Activated CD8-positive, alpha-beta memory T cell treated with anti-CD3 and anti-CD28 coated beads, Interleukin-2, amount 50 U/mL, for 48 hours (primary cell): ENCODE measurements at regions not wholly inside any gene's neighbourhood (a gene's known extent, or its start where the extent isn't known, plus 50 kb on each side); places are given as distances from the start of the nearest gene placed in this dataset.

Experiments
- DNase-seq: peaks from one replicate; pipeline ENCODE4 v3.0.0-alpha.2; 2020

GRCh38 chr2:56444339-56444738, 260.5 kb downstream of the CCDC85A start:
- DNase-seq: no peak

GRCh38 chr2:56448403-56449001, 264.7 kb downstream of the CCDC85A start:
- DNase-seq: no peak

- no peak for DNase-seq
Observed at GRCh38 chr2:56449002-56449431, 265.2 kb downstream of the CCDC85A start.

- no peak for DNase-seq
Observed at GRCh38 chr2:56449449-56449860, 265.7 kb downstream of the CCDC85A start.

- no peak for DNase-seq
Observed at GRCh38 chr2:56450047-56450446, 266.3 kb downstream of the CCDC85A start.

GRCh38 chr2:56450772-56451171, 267.0 kb downstream of the CCDC85A start:
- DNase-seq: no peak

GRCh38 chr2:56455642-56456041, 271.9 kb downstream of the CCDC85A start:
- no peak for DNase-seq

- no peak for DNase-seq
Observed at GRCh38 chr2:56456791-56457190, 273.0 kb downstream of the CCDC85A start.

- no peak for DNase-seq
Observed at GRCh38 chr2:56460508-56460907, 276.7 kb downstream of the CCDC85A start.

- DNase-seq: no peak
Observed at GRCh38 chr2:56464066-56464465, 280.3 kb downstream of the CCDC85A start.

- no peak for DNase-seq
Observed at GRCh38 chr2:56464613-56465012, 280.8 kb downstream of the CCDC85A start.

GRCh38 chr2:56465491-56465890, 281.7 kb downstream of the CCDC85A start:
- DNase-seq: no peak

- DNase-seq: no peak
Observed at GRCh38 chr2:56473524-56473923, 289.7 kb downstream of the CCDC85A start.

- no peak for DNase-seq
Observed at GRCh38 chr2:56474412-56475158, 290.8 kb downstream of the CCDC85A start.

- DNase-seq: no peak
Observed at GRCh38 chr2:56475191-56475590, 291.4 kb downstream of the CCDC85A start.

GRCh38 chr2:56476509-56477071, 292.8 kb downstream of the CCDC85A start:
- DNase-seq: no peak

- no peak for DNase-seq
Observed at GRCh38 chr2:56478027-56478426, 294.2 kb downstream of the CCDC85A start.

GRCh38 chr2:56483081-56483480, 299.3 kb downstream of the CCDC85A start:
- DNase-seq: no peak

GRCh38 chr2:56484906-56485305, 301.1 kb downstream of the CCDC85A start:
- DNase-seq: no peak

GRCh38 chr2:56500317-56500716, 316.5 kb downstream of the CCDC85A start:
- no peak for DNase-seq

GRCh38 chr2:56502616-56503015, 318.8 kb downstream of the CCDC85A start:
- DNase-seq: no peak

- no peak for DNase-seq
Observed at GRCh38 chr2:56505885-56506284, 322.1 kb downstream of the CCDC85A start.

GRCh38 chr2:56508662-56509061, 324.9 kb downstream of the CCDC85A start:
- DNase-seq: no peak

GRCh38 chr2:56510610-56511009, 326.8 kb downstream of the CCDC85A start:
- DNase-seq: no peak
